ENCODE measurements at regions not wholly inside any gene's neighbourhood (a gene's known extent, or its start where the extent isn't known, plus 50 kb on each side); places are given as distances from the start of the nearest gene placed in this dataset.

DNA sequence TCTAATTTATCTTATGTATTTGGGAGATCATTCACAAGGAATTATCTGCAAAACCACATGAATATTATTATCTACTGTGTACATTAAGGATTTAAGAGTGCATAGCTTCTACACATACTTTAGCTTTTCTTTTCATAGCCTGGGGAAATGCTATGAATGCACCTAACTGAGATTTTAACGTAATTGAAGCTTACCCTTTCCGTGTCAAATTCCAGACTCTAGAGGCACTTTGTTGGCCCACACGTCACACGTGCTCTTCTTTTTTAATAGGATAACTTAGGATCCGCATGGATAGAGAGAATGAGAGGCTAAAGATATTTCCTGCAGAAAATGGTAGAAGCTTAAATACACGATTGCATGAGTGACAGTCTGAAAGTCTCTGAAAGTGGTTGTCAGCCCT lies 481.1 kb downstream of the PCNX1 start:
- 92% methylated on average over 5 of the region's 6 CpGs; no CpG with 5 or more reads in 1 of the 2 experiments for WGBS, 2 experiments (ENCODE audit: extremely low coverage in 2 of 2, insufficient read length in 1 of 2)
- Histone ChIP-seq H4K20me1 (ENCODE audit: insufficient read depth, low read length) (peaks cover 4% of the 10 kb centered on the region; the same call in 1 of the 2 replicates), H3K27ac (ENCODE audit: insufficient read depth, low read length) (no peak overlapping the region), H2BK15ac (ENCODE audit: low read depth, low read length) (no peak overlapping the region), H2AK9ac (replicated peaks; ENCODE audit: low read depth, low read length, poor library complexity) (no peak overlapping the region), H3K27me3 (ENCODE audit: control insufficient read depth, insufficient read depth, low read length) (no peaks in the 10 kb centered on the region), H4K5ac (ENCODE audit: low read depth, low read length) (no peak overlapping the region), H3K9ac (ENCODE audit: low read depth, low read length) (no peak overlapping the region), H2AK5ac (ENCODE audit: low read depth, low read length) (no peak overlapping the region), H3K36me3 (ENCODE audit: control insufficient read depth, insufficient read depth, low read length) (no peaks in the 10 kb centered on the region; the same call in 1 of the 2 replicates), H2BK5ac (ENCODE audit: low read depth, low read length, poor library complexity, severe bottlenecking) (no peak overlapping the region), H3K56ac (ENCODE audit: extremely low read depth, insufficient read depth, low read length) (no peak overlapping the region), H3K23ac (ENCODE audit: low read depth, low read length) (no peak overlapping the region), H3K79me1 (ENCODE audit: low read depth in 1 of 2, low read length in 2 of 2) (peaks cover 27 to 62% of the 10 kb centered on the region in 2 experiments), H4K91ac (ENCODE audit: insufficient read depth, low read depth, low read length) (no peak overlapping the region), H2BK120ac (ENCODE audit: low read depth, low read length) (no peak overlapping the region), H3K18ac (ENCODE audit: low read depth, low read length) (no peak overlapping the region), H3K4me3 (ENCODE audit: insufficient read depth, low read depth, low read length) (no peak overlapping the region), H3K4me2 (ENCODE audit: low read depth, low read length) (no peak overlapping the region), H2BK20ac (ENCODE audit: low read depth, low read length) (no peak overlapping the region), H2AFZ (replicated peaks; ENCODE audit: low read length, poor library complexity) (no peak overlapping the region), H3K9me3 (ENCODE audit: control insufficient read depth, insufficient read depth, low read length) (no peaks in the 10 kb centered on the region), H3K9me1 (ENCODE audit: insufficient read depth, low read length) (peaks cover 4% of the 10 kb centered on the region; the same call in 1 of the 2 replicates), H3K14ac (replicated peaks; ENCODE audit: low read depth, low read length) (no peak overlapping the region), H4K8ac (ENCODE audit: low read depth in 2 of 2, low read length in 2 of 2) (no peak overlapping the region), H3K4me1 (ENCODE audit: control insufficient read depth, insufficient read depth, low read length) (peaks cover 2% of the 10 kb centered on the region; the same call in 1 of the 2 replicates), H3K4ac (ENCODE audit: low read depth, low read length) (no peak overlapping the region)
- BruUV-seq (replicated peaks) = no TSS peak
- CTCF ChIA-PET = no interaction called here
- in situ Hi-C loops (cut with MboI; ENCODE audit: low sequenced_read_pairs) (no loop called here), dilution Hi-C loops (cut with HindIII; ENCODE audit: low sequenced_read_pairs, unreplicated experiment) (no loop called here), intact Hi-C loops (cut with micrococcal nuclease) (loop anchor here (10.0 kb wide), 1 partner anchor 466 kb away; no protein-coding TSS in a partner anchor)
- no peak for DNase-seq
- POLR2A ChIA-PET (ENCODE audit: unreplicated experiment) = no interaction called here
- no peak for ATAC-seq (ENCODE audit: low read depth)
- TF ChIP-seq MXI1 (IDR thresholded peaks at IDR 0.05; ENCODE audit: borderline replicate concordance, low read depth, low read length) = no peak
- TF ChIP-seq ELK1 (IDR thresholded peaks at IDR 0.05; ENCODE audit: borderline replicate concordance, low read depth, low read length) = no peak
